Vagina (tissue), 2 donors: ENCODE measurements at regions not wholly inside any gene's neighbourhood (a gene's known extent, or its start where the extent isn't known, plus 50 kb on each side); places are given as distances from the start of the nearest gene placed in this dataset.

ENCODE experiments used
- POLR2AphosphoS5 ChIP-seq, 2 donors: sonication (generic); formaldehyde crosslinking; IDR thresholded peaks; one replicate each; pipeline ENCODE4 v1.9.0; 2017; ENCODE audit warnings: antibody characterized with exemption in 2 of 2, mild to moderate bottlenecking in 2 of 2, low read depth in 1 of 2; ENCODE audit not compliant: insufficient read depth in 1 of 2
- TF ChIP-seq, protein P1 (sequence below), 3 experiments: fragments of 450-650 bp in 2 of 3; fragments of 200-600 bp in 1 of 3; sonication (generic) in 1 of 3; IDR thresholded peaks; one replicate each; pipeline ENCODE4 v1.5.1; 2017 to 2019; ENCODE audit warnings: antibody characterized with exemption in 3 of 3, mild to moderate bottlenecking in 2 of 3, moderate library complexity in 2 of 3

DNA sequence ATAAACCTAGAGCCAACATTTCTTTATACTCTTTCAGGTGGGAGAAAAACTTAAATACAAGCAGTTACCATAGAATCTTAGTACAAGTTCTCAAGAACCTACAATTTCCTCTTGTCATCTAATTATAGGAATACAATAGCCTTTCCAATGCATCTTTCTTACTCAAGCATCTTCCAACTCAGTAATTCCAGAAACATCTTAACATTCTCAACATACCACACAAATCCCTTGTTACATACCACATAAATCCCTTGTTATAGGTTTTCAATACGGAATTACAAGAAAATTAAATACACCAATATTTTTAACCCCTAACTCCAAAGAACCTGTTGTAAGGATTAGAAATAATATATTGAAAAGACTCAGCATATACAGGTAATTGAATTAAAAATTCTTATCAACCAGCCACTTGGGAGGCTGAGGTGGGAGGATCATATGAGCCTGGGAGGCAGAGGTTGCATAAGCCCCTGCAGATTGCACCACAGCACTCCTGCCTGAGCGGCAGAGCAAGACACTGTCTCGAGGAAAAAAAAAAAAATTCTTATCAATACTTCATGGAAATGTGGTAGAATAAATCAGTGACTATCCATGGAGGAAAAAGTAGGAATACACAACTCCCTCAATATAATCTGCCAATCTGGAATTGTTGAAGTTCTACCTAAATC lies 127.5 kb upstream of the CCDC28A start:
- TF ChIP-seq, protein P1, sequence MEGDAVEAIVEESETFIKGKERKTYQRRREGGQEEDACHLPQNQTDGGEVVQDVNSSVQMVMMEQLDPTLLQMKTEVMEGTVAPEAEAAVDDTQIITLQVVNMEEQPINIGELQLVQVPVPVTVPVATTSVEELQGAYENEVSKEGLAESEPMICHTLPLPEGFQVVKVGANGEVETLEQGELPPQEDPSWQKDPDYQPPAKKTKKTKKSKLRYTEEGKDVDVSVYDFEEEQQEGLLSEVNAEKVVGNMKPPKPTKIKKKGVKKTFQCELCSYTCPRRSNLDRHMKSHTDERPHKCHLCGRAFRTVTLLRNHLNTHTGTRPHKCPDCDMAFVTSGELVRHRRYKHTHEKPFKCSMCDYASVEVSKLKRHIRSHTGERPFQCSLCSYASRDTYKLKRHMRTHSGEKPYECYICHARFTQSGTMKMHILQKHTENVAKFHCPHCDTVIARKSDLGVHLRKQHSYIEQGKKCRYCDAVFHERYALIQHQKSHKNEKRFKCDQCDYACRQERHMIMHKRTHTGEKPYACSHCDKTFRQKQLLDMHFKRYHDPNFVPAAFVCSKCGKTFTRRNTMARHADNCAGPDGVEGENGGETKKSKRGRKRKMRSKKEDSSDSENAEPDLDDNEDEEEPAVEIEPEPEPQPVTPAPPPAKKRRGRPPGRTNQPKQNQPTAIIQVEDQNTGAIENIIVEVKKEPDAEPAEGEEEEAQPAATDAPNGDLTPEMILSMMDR (IDR thresholded peaks at IDR 0.05), result no peak
- TF ChIP-seq POLR2AphosphoS5 (IDR thresholded peaks at IDR 0.05; ENCODE audit: insufficient read depth in 1 of 2, low read depth in 1 of 2), result no peak
